HCT116 (cell line): ENCODE measurements at regions not wholly inside any gene's neighbourhood (a gene's known extent, or its start where the extent isn't known, plus 50 kb on each side); places are given as distances from the start of the nearest gene placed in this dataset.

Experiments used
- ATAC-seq: fragments of 200-7000 bp; cut with Tn5 transposase; 2 replicates; pipeline ENCODE4 v1.9.1; 2020; ENCODE audit warnings: mild to moderate bottlenecking, moderate library complexity
- BruUV-seq: library from RNA; stranded (reverse); fragments of 400-500 nt; replicated peaks from 2 replicates; lab custom pipeline; 2021; lab: Mats Ljungman, UMichigan
- CTCF ChIA-PET: fragments of 300-600 bp; sonication (Branson Sonifier 250); formaldehyde crosslinking; loops from one replicate; lab custom pipeline; 2021; ENCODE audit warnings: antibody characterized with exemption; lab: Charles Lee
- POLR2A ChIA-PET: fragments of 300-600, 350-600 bp; sonication (Branson Sonifier 250); formaldehyde crosslinking; loops from one replicate; lab custom pipeline; 2021; ENCODE audit warnings: antibody characterized with exemption; lab: Charles Lee
- RAD21 ChIA-PET, 2 experiments: fragments of 300-600 bp; sonication (Branson Sonifier 250); formaldehyde crosslinking; loops; one replicate each; lab custom pipeline; 2023; ENCODE audit warnings: low total read pairs in 2 of 2; ENCODE audit not compliant: uncharacterized antibody in 2 of 2, unreplicated experiment in 2 of 2, low non-redundant PET in 1 of 2; lab: Charles Lee
- DNase-seq: peaks from one replicate; pipeline ENCODE4 v3.0.0-alpha.2; 2010; ENCODE audit warnings: low read depth, low spot score
- H2AFZ ChIP-seq: fragments of 200-600 bp; shearing (Covaris generic), sonication (generic); 2 replicates; pipeline ENCODE4 v1.6.1; 2017; ENCODE audit warnings: low read depth, mixed run types, mixed read lengths, antibody characterized with exemption, low read length; ENCODE audit not compliant: poor library complexity, severe bottlenecking
- H3K27ac ChIP-seq: 2 replicates; pipeline ENCODE4 v1.5.1; 2012; ENCODE audit warnings: low read depth, low read length
- H3K27me3 ChIP-seq: fragments of 200-600 bp; sonication (generic); 2 replicates; pipeline ENCODE4 v1.6.1; 2016; ENCODE audit warnings: mixed run types, low read length, mixed read lengths; ENCODE audit not compliant: insufficient read depth
- H3K36me3 ChIP-seq, 2 experiments: fragments of 200-500 bp in 1 of 2; fragments of 200-600 bp in 1 of 2; sonication (Bioruptor generic) in 1 of 2; sonication (generic) in 1 of 2; 2 replicates each; pipeline versions ENCODE4 v1.5.1 to v1.6.1; 2014 to 2016; ENCODE audit warnings: low read length in 2 of 2, inconsistent platforms in 1 of 2, mixed read lengths in 1 of 2, mixed run types in 1 of 2; ENCODE audit not compliant: insufficient read depth in 2 of 2, control insufficient read depth in 1 of 2
- H3K4me1 ChIP-seq, 2 experiments: fragments of 200-600 bp in 1 of 2; sonication (generic) in 1 of 2; 2 replicates each; pipeline versions ENCODE4 v1.5.1 to v1.6.1; 2012 to 2017; ENCODE audit warnings: low read length in 2 of 2, inconsistent platforms in 1 of 2, mild to moderate bottlenecking in 1 of 2, mixed read lengths in 1 of 2, mixed run types in 1 of 2, moderate library complexity in 1 of 2; ENCODE audit not compliant: insufficient read depth in 2 of 2, control insufficient read depth in 1 of 2
- H3K4me2 ChIP-seq: fragments of 200-600 bp; sonication (generic); 2 replicates; pipeline ENCODE4 v1.6.1; 2017; ENCODE audit warnings: mixed run types, low read length, mixed read lengths
- H3K4me3 ChIP-seq, 2 experiments: fragments of 200-600 bp in 1 of 2; sonication (generic) in 1 of 2; replicated peaks in 1 of 2; 2 replicates each; pipeline ENCODE4 v1.5.1; 2011 to 2016; ENCODE audit warnings: low read length in 2 of 2, control low read depth in 1 of 2, low read depth in 1 of 2, mild to moderate bottlenecking in 1 of 2, mixed read lengths in 1 of 2, mixed run types in 1 of 2
- H3K79me2 ChIP-seq: fragments of 200-600 bp; sonication (generic); 2 replicates; pipeline ENCODE4 v1.6.1; 2017; ENCODE audit warnings: mild to moderate bottlenecking, mixed run types, low read length, moderate library complexity, mixed read lengths; ENCODE audit not compliant: insufficient read depth
- H3K9ac ChIP-seq: fragments of 200-600 bp; sonication (generic); 2 replicates; pipeline ENCODE4 v1.6.1; 2016; ENCODE audit warnings: low read length, mixed read lengths
- H3K9me2 ChIP-seq: fragments of 200-600 bp; sonication (generic), shearing (Covaris generic); 2 replicates; pipeline ENCODE4 v1.6.1; 2017; ENCODE audit warnings: mixed run types, mild to moderate bottlenecking, moderate library complexity; ENCODE audit not compliant: insufficient read depth
- H3K9me3 ChIP-seq, 2 experiments: fragments of 200-500 bp in 1 of 2; fragments of 200-600 bp in 1 of 2; sonication (Bioruptor generic) in 1 of 2; sonication (generic) in 1 of 2; 2 replicates each; pipeline ENCODE4 v1.6.1; 2014 to 2017; ENCODE audit warnings: low read length in 2 of 2, mixed read lengths in 2 of 2, inconsistent platforms in 1 of 2, low read depth in 1 of 2, mild to moderate bottlenecking in 1 of 2, mixed run types in 1 of 2, moderate library complexity in 1 of 2; ENCODE audit not compliant: control insufficient read depth in 1 of 2, insufficient read depth in 1 of 2
- H4K20me1 ChIP-seq: fragments of 200-600 bp; sonication (generic), shearing (Covaris generic); 2 replicates; pipeline ENCODE4 v1.6.1; 2017; ENCODE audit warnings: mixed run types, mild to moderate bottlenecking, moderate library complexity; ENCODE audit not compliant: insufficient read depth
- CBX3 ChIP-seq: IDR thresholded peaks from 2 replicates; pipeline ENCODE4 v1.6.1; 2012; ENCODE audit warnings: low read depth
- CEBPB ChIP-seq: IDR thresholded peaks from 2 replicates; pipeline ENCODE4 v1.6.1; 2012; ENCODE audit warnings: low read depth
- EGR1 ChIP-seq: IDR thresholded peaks from 2 replicates; pipeline ENCODE4 v1.6.1; 2012; ENCODE audit warnings: low read depth
- EZH2 ChIP-seq: fragments of 200-600 bp; sonication (generic); IDR thresholded peaks from 2 replicates; pipeline ENCODE4 v1.6.1; 2017; ENCODE audit warnings: antibody characterized with exemption, mixed run types
- FOSL1 ChIP-seq: IDR thresholded peaks from 2 replicates; pipeline ENCODE4 v1.6.1; 2012; ENCODE audit warnings: low read depth
- JUND ChIP-seq: IDR thresholded peaks from 2 replicates; pipeline ENCODE4 v1.6.1; 2012
- SP1 ChIP-seq: IDR thresholded peaks from 2 replicates; pipeline ENCODE4 v1.6.1; 2012; ENCODE audit warnings: low read depth
- SRF ChIP-seq: IDR thresholded peaks from 2 replicates; pipeline ENCODE4 v1.6.1; 2012; ENCODE audit warnings: low read depth
- TCF7L2 ChIP-seq: IDR thresholded peaks from 2 replicates; pipeline ENCODE4 v1.7.0; 2011; ENCODE audit warnings: borderline replicate concordance, inconsistent platforms; ENCODE audit not compliant: insufficient read depth, insufficient read length; ENCODE audit errors: extremely low read depth
- ZNF274 ChIP-seq: fragments of 200-500 bp; sonication (Bioruptor generic); IDR thresholded peaks from 2 replicates; pipeline ENCODE4 v1.6.1; 2014; ENCODE audit warnings: mild to moderate bottlenecking, low read depth, low read length, inconsistent platforms
- intact Hi-C: fragments of 100-400 bp; cut with micrococcal nuclease; formaldehyde crosslinking; loops from 2 replicates; pipeline ENCODE4 v1.10.0; 2022
- TF ChIP-seq, protein P1 (sequence below): IDR thresholded peaks from 2 replicates; pipeline ENCODE4 v1.6.1; 2011; ENCODE audit warnings: mild to moderate bottlenecking, low read length, moderate library complexity; ENCODE audit not compliant: insufficient replicate concordance; ENCODE audit errors: extremely low read depth

DNA sequence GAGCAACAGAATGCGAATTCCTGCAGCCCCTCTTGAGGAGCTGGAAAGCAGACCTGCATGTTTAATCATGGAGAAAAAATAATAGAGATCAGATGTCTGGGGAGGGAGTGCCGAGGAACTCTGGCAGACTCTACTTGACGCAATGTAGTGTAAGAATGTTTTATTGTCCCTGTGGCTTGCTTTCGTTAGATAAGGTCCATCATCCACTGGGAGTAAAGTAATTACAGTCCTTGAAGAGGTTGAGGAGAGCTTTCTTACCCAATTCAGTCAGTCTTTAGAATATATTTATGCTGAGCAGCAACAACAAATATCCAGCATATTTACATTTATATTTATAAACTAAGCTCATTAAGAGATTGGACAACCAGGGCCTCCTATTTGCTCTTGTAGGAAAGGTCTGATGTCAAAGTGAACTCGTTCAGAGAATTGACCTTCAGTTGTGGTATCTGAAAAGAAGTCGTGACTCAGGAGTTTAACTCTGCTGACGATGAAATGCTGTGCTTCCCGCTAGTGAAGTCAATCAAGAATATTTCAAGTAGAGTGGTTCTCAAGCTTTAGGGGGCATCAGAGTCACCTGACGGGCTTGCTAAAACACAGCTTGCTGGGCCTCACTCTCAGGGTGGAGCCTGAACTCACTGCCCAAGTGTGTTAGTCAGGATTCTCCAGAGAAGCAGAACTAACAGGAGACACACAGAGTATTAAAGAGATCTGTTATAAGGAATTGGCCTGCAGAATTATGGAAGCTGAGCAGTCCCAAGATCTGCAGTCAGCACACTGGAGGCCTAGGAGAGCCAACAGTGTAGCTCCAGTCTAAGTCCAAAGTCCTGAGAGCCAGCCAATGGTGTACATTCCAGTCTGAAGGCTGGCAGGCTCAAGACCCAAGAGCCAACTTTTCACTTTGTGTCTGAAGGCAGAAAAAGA, 139.3 kb upstream of the LMNTD1 start:
- ChIA-PET CTCF (no interaction called here), POLR2A (no interaction called here), RAD21 (no interaction called here)
- H3K79me2 ChIP-seq, result no peaks in the 10 kb centered on the region
- H3K9me2 ChIP-seq, result no peaks in the 10 kb centered on the region
- H2AFZ ChIP-seq, result no peak overlapping the region
- intact Hi-C loops, result no loop called here
- H3K4me3 ChIP-seq, result no peak overlapping the region
- no TSS peak for BruUV-seq
- no peaks in the 10 kb centered on the region for H3K9me3 ChIP-seq
- ATAC-seq, result no peak
- H3K36me3 ChIP-seq, result no peaks in the 10 kb centered on the region
- no peak overlapping the region for H3K9ac ChIP-seq
- no peaks in the 10 kb centered on the region for H4K20me1 ChIP-seq
- no peaks in the 10 kb centered on the region for H3K4me1 ChIP-seq
- H3K4me2 ChIP-seq, result no peak overlapping the region
- TF ChIP-seq EZH2 (no peak), SP1 (no peak), JUND (no peak), ZNF274 (no peak), TCF7L2 (no peak), CBX3 (no peak), SRF (no peak), EGR1 (no peak), FOSL1 (no peak), CEBPB (no peak)
- TF ChIP-seq, protein P1, sequence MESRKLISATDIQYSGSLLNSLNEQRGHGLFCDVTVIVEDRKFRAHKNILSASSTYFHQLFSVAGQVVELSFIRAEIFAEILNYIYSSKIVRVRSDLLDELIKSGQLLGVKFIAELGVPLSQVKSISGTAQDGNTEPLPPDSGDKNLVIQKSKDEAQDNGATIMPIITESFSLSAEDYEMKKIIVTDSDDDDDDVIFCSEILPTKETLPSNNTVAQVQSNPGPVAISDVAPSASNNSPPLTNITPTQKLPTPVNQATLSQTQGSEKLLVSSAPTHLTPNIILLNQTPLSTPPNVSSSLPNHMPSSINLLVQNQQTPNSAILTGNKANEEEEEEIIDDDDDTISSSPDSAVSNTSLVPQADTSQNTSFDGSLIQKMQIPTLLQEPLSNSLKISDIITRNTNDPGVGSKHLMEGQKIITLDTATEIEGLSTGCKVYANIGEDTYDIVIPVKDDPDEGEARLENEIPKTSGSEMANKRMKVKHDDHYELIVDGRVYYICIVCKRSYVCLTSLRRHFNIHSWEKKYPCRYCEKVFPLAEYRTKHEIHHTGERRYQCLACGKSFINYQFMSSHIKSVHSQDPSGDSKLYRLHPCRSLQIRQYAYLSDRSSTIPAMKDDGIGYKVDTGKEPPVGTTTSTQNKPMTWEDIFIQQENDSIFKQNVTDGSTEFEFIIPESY, result no peak
- no peaks in the 10 kb centered on the region for H3K27me3 ChIP-seq
- no peak for DNase-seq
- no peak overlapping the region for H3K27ac ChIP-seq
